Natural killer cell (primary cell): ENCODE measurements at regions not wholly inside any gene's neighbourhood (a gene's known extent, or its start where the extent isn't known, plus 50 kb on each side); places are given as distances from the start of the nearest gene placed in this dataset.

Source experiments
- ATAC-seq, 3 donors: fragments of 150-1000 bp in 2 of 3; fragments of 200-7000 bp in 1 of 3; cut with Tn5 transposase; 1 replicate in 1 of 3; 2 replicates in 2 of 3; pipeline ENCODE4 v1.10.0; 2021; ENCODE audit warnings: mild to moderate bottlenecking in 2 of 3, moderate library complexity in 2 of 3
- DNase-seq, 2 donors: peaks; one replicate each; pipeline versions ENCODE4 v3.0.0 to v3.0.0-alpha.2; 2013 to 2021; ENCODE audit warnings: mixed read lengths in 1 of 2
- H3K27ac ChIP-seq: one replicate; pipeline ENCODE4 v1.5.1; 2013; ENCODE audit warnings: mild to moderate bottlenecking, low read length
- H3K27me3 ChIP-seq: one replicate; pipeline ENCODE4 v1.6.1; 2013; ENCODE audit warnings: low read length; ENCODE audit not compliant: control insufficient read depth, insufficient read depth
- H3K36me3 ChIP-seq: one replicate; pipeline ENCODE4 v1.6.1; 2013; ENCODE audit warnings: low read length; ENCODE audit not compliant: control insufficient read depth, insufficient read depth
- H3K4me1 ChIP-seq: one replicate; pipeline ENCODE4 v1.6.1; 2013; ENCODE audit warnings: low read length; ENCODE audit not compliant: control insufficient read depth, insufficient read depth
- H3K4me3 ChIP-seq: one replicate; pipeline ENCODE4 v1.5.1; 2013; ENCODE audit warnings: low read length
- H3K9me3 ChIP-seq: one replicate; pipeline ENCODE4 v1.6.1; 2013; ENCODE audit warnings: low read length; ENCODE audit not compliant: control insufficient read depth, insufficient read depth
- H3K27ac Mint-ChIP-seq, 2 donors: one replicate each; pipeline ENCODE4 v1.8.0; 2022; ENCODE audit warnings: mild to moderate bottlenecking in 2 of 2, mixed read lengths in 2 of 2, moderate library complexity in 1 of 2
- H3K27me3 Mint-ChIP-seq, 2 donors: one replicate each; pipeline ENCODE4 v1.8.0; 2022; ENCODE audit warnings: low read depth in 2 of 2, mixed read lengths in 2 of 2
- H3K36me3 Mint-ChIP-seq: one replicate; pipeline ENCODE4 v1.8.0; 2022; ENCODE audit warnings: mixed read lengths
- H3K4me1 Mint-ChIP-seq, 2 donors: one replicate each; pipeline ENCODE4 v1.8.0; 2022; ENCODE audit warnings: mixed read lengths in 2 of 2
- H3K4me3 Mint-ChIP-seq: one replicate; pipeline ENCODE4 v1.8.0; 2022; ENCODE audit warnings: mild to moderate bottlenecking, moderate library complexity, mixed read lengths
- H3K9me3 Mint-ChIP-seq, 2 donors: one replicate each; pipeline ENCODE4 v1.8.0; 2022; ENCODE audit warnings: mixed read lengths in 2 of 2
- WGBS: methylation state at CpG from one replicate; pipeline ENCODE4 v1.1.7; 2013; ENCODE audit warnings: missing lambda C conversion rate; ENCODE audit not compliant: insufficient coverage; 5-methylcytosine and 5-hydroxymethylcytosine counted together
- intact Hi-C: fragments of 100-400 bp; cut with micrococcal nuclease; formaldehyde crosslinking; loops from one replicate; pipeline ENCODE4 v1.14.2; 2022
- TF ChIP-seq, protein P1 (sequence below): fragments of 200-600 bp; IDR thresholded peaks from one replicate; pipeline ENCODE4 v1.8.0; 2022; ENCODE audit warnings: antibody characterized with exemption

DNA sequence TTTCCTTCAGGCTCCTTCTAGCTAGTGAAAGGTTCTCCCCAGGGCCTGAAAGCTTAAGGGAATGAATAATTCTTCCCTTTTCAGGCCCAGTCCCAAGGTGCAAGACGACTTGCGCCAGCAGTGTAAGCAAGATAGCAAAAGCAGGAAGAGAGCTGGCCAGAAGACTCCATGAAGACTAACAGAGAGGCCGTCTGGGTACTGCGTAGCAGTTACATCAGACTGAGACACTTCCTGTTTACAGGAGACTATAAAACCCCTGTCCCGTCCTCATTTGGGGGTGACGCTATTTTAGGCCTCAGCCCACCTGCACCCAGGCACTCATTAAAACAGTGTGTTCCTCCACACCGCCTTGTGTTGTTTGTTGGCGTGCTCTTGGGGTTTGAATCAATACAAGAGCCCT lies 90.7 kb upstream of the MOCS2 start:
- Histone ChIP-seq H3K36me3 (no peaks in the 10 kb centered on the region), H3K9me3 (no peaks in the 10 kb centered on the region), H3K4me1 (no peaks in the 10 kb centered on the region), H3K27ac (no peak overlapping the region), H3K27me3 (no peaks in the 10 kb centered on the region), H3K4me3 (no peak overlapping the region)
- ATAC-seq (no peak), DNase-seq (no peak)
- peaks cover 0 to 2% of the 10 kb centered on the region in 2 donors for H3K9me3 Mint-ChIP-seq
- TF ChIP-seq, protein P1, sequence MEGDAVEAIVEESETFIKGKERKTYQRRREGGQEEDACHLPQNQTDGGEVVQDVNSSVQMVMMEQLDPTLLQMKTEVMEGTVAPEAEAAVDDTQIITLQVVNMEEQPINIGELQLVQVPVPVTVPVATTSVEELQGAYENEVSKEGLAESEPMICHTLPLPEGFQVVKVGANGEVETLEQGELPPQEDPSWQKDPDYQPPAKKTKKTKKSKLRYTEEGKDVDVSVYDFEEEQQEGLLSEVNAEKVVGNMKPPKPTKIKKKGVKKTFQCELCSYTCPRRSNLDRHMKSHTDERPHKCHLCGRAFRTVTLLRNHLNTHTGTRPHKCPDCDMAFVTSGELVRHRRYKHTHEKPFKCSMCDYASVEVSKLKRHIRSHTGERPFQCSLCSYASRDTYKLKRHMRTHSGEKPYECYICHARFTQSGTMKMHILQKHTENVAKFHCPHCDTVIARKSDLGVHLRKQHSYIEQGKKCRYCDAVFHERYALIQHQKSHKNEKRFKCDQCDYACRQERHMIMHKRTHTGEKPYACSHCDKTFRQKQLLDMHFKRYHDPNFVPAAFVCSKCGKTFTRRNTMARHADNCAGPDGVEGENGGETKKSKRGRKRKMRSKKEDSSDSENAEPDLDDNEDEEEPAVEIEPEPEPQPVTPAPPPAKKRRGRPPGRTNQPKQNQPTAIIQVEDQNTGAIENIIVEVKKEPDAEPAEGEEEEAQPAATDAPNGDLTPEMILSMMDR, result no peak
- WGBS, result 73% methylated on average over 8 of the region's 8 CpGs
- peaks cover 0 to 3% of the 10 kb centered on the region in 2 donors for H3K27me3 Mint-ChIP-seq
- intact Hi-C loops, result no loop called here
- H3K27ac Mint-ChIP-seq, result no peak overlapping the region
- H3K36me3 Mint-ChIP-seq, result no peaks in the 10 kb centered on the region
- H3K4me1 Mint-ChIP-seq, result no peaks in the 10 kb centered on the region
- H3K4me3 Mint-ChIP-seq, result no peak overlapping the region

DNA sequence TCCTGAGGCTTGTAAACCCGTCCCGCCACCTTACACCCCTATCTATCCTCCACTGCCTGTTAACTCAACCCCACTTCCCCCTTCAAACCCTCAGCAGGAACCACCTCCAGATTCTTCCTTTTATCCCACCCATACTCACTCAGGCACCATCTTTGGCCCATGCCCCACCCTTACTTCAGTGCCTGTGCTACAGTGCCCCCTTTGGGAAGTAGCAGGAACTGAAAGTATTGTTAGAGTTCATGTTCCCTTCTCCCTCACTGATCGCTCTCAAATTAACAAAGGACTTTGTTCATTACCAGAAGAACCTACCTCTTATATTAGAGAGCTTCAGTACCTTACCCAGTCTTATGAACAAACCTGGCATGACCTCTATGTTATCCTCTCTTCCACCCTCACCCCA lies 92.2 kb upstream of the MOCS2 start:
- intact Hi-C loops, result no loop called here
- ATAC-seq, result no peak

DNA sequence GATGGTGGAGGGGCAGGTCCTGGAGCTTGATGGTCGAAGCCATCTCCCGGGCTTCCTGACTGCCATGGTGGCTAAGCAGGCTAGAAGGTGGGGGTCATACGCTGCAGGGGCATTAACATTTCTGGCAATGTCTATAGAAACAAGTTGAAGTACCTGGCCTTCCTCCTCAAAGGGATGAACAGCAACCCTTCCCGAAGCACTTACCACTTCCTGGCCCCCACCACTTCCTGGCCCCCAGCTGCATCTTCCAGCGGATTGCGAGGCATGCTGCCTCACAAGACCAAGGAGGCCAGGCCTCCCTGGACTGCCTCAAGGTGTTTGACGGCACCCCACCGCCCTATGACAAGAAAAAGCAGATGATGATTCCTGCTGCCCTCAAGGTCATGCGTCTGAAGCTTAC lies 97.0 kb upstream of the MOCS2 start:
- DNase-seq (no peak), ATAC-seq (no peak)
- TF ChIP-seq, protein P1, result no peak
- Mint-ChIP-seq H3K36me3 (no peaks in the 10 kb centered on the region), H3K4me3 (no peak overlapping the region), H3K9me3 (no peaks in the 10 kb centered on the region), H3K27ac (no peak overlapping the region), H3K4me1 (no peaks in the 10 kb centered on the region), H3K27me3 (no peaks in the 10 kb centered on the region)
- Histone ChIP-seq H3K27me3 (no peaks in the 10 kb centered on the region), H3K4me1 (no peaks in the 10 kb centered on the region), H3K27ac (no peak overlapping the region), H3K9me3 (no peaks in the 10 kb centered on the region), H3K36me3 (no peaks in the 10 kb centered on the region), H3K4me3 (no peak overlapping the region)
- intact Hi-C loops, result no loop called here
- WGBS, result 82% methylated on average over 9 of the region's 9 CpGs

More for the DNA sequence above, 92.2 kb upstream of the MOCS2 start:
- Mint-ChIP-seq H3K9me3 (peaks cover 0 to 2% of the 10 kb centered on the region in 2 donors), H3K4me1 (no peaks in the 10 kb centered on the region), H3K27me3 (peaks cover 0 to 3% of the 10 kb centered on the region in 2 donors), H3K4me3 (no peak overlapping the region), H3K36me3 (no peaks in the 10 kb centered on the region), H3K27ac (no peak overlapping the region)
- TF ChIP-seq, protein P1, result no peak
- Histone ChIP-seq H3K9me3 (no peaks in the 10 kb centered on the region), H3K4me3 (no peak overlapping the region), H3K36me3 (no peaks in the 10 kb centered on the region), H3K4me1 (no peaks in the 10 kb centered on the region), H3K27ac (no peak overlapping the region), H3K27me3 (no peaks in the 10 kb centered on the region)
- 96% methylated on average over 3 of the region's 3 CpGs for WGBS
- DNase-seq, result no peak

DNA sequence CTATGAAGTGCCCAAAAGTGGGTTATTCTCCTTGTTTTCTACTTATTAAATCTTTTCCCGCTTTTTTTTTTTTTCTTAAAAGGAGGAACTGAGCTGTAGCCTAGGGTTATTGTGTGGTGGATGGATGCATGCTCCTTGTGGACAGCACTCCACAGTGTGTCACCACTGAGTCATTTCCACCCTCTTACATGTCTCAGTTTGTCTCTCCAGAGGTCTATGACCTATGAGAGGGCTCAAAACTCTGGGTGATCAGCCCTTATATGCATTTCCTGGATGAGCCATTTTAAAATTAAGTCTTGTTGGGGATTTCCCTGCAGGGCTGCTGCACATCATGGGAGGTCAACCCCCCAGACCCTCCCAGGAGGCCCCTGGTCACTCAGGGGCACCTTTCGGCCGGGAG lies 102.2 kb upstream of the MOCS2 start:
- H3K4me3 Mint-ChIP-seq, result no peak overlapping the region
- Histone ChIP-seq H3K27me3 (no peaks in the 10 kb centered on the region), H3K4me1 (no peaks in the 10 kb centered on the region), H3K9me3 (peaks cover 4% of the 10 kb centered on the region), H3K27ac (no peak overlapping the region), H3K4me3 (no peak overlapping the region), H3K36me3 (no peaks in the 10 kb centered on the region)
- TF ChIP-seq, protein P1, result no peak
- no peak overlapping the region for H3K27ac Mint-ChIP-seq
- H3K4me1 Mint-ChIP-seq, result no peaks in the 10 kb centered on the region
- intact Hi-C loops, result no loop called here
- DNase-seq, result no peak
- peaks cover 6% of the 10 kb centered on the region for H3K36me3 Mint-ChIP-seq
- no peak for ATAC-seq
- 85% methylated on average over 2 of the region's 3 CpGs for WGBS
- no peaks in the 10 kb centered on the region for H3K27me3 Mint-ChIP-seq
- peaks cover 7 to 10% of the 10 kb centered on the region in 2 donors for H3K9me3 Mint-ChIP-seq
